HG03064 (cell line): ENCODE measurements at regions not wholly inside any gene's neighbourhood (a gene's known extent, or its start where the extent isn't known, plus 50 kb on each side); places are given as distances from the start of the nearest gene placed in this dataset.

Experiments
- ATAC-seq: cut with Tn5 transposase; IDR thresholded peaks from one replicate; pipeline ENCODE4 v1.9.1; 2021; ENCODE audit warnings: low read depth; ENCODE audit not compliant: unreplicated experiment

- no peak for ATAC-seq
These were observed 50.8 kb upstream of the KLHL13 start for GRCh38 chrX:118167361-118167760.

- ATAC-seq: no peak
These were observed 54.7 kb upstream of the KLHL13 start for GRCh38 chrX:118171356-118171755.

DNA sequence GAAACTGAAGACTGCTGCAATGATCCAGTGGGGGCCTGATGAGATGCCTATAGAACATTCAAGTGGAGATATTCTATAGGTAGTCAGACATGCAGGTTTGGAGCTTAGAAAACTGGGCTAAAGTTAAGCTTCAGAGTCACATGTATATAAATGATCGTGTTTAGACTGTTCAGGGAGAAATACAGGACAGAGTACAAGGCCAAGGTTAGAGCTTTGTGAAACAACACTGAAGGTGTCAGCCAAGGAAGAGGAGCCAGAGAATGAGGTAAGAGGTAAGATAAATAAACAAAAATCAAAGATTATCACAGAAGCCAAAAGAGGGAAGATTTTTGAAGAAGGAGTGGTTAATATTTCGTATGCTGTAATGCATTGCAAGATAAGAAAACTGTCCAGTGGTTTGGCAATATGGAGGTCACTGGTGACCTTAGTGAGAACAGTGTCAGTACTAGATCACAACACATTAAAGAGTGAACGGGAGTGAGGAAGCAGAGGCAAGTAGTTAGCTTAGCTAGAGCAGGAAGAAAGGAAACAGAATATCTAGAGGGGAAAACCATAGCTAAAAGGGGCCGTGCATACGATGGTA lies 58.0 kb upstream of the KLHL13 start:
- ATAC-seq: no peak

GRCh38 chrX:118177708-118178107 lies 61.1 kb upstream of the KLHL13 start:
- no peak for ATAC-seq

DNA sequence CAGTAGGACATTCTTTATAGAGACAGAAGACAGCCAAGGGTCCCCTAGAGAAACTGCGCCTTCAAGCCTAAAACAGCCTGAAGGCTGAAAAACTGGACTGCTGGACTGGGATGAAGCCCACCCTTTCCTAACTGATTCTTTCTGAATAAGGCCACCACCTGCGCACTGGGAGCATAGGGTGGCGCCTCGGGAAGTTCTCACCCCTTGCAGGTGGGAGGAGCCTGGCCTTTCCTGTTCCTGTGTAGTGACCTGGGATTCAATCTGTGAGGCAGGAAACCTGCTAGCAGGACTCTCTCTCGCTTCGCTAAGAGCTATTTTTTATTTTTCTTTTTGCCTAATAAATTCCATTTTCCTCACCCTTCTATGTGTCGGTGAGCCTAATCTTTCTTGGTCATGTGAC lies 61.8 kb upstream of the KLHL13 start:
- no peak for ATAC-seq

- no peak for ATAC-seq
These were observed 62.6 kb upstream of the KLHL13 start for GRCh38 chrX:118179161-118179560.

- no peak for ATAC-seq
These were observed 63.1 kb upstream of the KLHL13 start for GRCh38 chrX:118179718-118180117.

- ATAC-seq: no peak
These were observed 64.4 kb upstream of the KLHL13 start for GRCh38 chrX:118181030-118181429.

- ATAC-seq: no peak
These were observed 65.4 kb upstream of the KLHL13 start for GRCh38 chrX:118182025-118182424.

GRCh38 chrX:118182681-118183080 lies 66.1 kb upstream of the KLHL13 start:
- no peak for ATAC-seq

- ATAC-seq: no peak
These were observed 67.0 kb upstream of the KLHL13 start for GRCh38 chrX:118183606-118184005.

GRCh38 chrX:118187100-118187499 lies 70.5 kb upstream of the KLHL13 start:
- no peak for ATAC-seq

DNA sequence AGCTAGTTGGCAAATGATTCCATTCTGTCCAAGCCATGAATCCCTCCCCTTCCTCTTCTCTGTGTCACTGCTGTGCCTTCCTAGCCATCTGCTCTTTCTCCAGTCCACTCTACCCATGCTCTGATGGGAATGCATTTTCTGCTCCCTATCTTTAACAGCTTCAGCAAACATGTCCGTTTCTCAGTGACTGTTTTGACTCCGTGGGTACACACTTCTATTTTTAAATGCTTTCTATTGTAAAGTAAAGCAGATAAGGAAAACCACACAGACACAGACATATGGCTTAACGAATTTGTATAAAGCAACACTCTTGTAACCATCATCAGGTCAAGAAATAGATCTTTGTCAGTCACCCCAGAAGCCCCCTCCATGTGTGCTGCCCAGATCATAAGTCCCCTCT lies 72.4 kb upstream of the KLHL13 start:
- no peak for ATAC-seq

DNA sequence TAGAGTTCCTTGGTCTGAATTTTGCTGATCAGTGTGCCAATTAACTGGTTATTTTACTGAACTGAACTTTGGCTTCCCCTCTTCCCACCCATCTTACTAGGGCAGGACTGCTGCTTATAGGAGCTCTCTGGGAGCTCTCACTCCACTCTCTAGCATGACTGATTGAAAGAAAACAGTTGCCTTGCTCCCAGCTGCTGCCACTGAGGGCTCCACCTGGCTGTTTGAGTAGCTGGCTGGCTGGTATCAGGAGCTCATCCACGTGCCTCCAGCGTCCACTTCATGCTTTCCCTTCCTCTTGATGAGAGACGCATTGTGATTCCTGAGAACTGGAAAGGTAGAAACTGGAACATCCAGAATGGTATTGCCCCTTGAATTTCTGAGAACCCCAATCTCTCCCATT lies 73.0 kb upstream of the KLHL13 start:
- ATAC-seq: no peak

DNA sequence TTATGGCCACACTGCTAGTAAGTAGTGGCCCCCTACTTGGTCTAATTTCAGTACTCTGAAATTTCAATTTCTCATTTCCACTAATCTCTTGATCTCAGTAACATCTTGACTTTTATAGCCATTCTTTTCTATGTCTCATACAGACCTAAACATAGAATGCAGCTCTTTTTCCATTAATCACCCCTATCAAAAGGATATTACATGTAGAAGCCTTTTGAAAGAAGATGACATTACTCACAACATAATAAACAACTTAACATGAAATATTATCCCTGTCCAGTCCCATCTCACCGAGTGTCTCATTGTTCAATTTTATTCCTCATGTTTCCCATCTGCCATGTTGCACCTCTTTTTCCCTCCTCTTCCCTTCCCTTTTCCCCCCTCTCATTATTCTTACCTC lies 81.1 kb upstream of the KLHL13 start:
- no peak for ATAC-seq

DNA sequence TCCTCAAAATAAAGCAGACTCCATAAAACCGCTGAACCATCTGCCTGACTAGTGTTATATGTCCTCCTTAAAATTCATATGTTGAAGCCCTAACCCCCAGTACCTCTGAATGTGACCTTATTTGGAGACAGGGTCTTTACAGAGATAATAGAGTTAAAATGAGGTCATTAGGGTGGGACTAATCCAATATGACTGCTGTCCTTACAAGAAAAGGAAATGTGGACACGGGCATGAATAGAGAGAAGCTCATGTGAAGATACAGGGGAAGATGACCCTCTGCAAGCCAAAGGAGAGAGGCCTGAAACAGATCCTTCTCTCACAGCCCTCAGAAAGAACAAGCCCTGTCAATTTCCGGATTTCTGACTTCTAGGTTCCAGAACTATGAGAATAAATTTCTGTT lies 82.0 kb upstream of the KLHL13 start:
- ATAC-seq: no peak

DNA sequence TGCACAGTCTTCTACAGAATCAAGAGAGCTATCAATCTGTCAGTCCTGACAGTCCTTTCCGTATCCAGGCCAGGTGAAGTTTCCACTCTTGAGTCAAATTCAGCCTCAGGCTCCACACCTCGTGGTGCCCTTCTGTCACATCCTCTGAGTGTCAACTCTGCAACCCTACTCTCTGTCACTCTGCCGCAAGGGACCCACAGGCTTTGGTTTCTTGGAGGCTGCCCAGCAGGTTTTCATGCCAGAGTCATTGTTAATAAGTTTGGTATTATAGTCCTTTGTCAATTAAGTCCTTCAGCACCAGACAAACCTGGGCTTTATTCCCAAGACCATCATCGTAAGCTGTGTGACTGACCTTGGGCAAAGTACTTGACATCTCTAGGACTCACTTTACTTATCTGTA lies 83.4 kb upstream of the KLHL13 start:
- ATAC-seq: no peak

GRCh38 chrX:118205421-118206395 lies 89.1 kb upstream of the KLHL13 start:
- ATAC-seq: no peak

- no peak for ATAC-seq
These were observed 91.3 kb upstream of the KLHL13 start for GRCh38 chrX:118207831-118208453.

- no peak for ATAC-seq
These were observed 91.9 kb upstream of the KLHL13 start for GRCh38 chrX:118208481-118208880.
